Mammary epithelial cell (primary cell): ENCODE measurements at regions not wholly inside any gene's neighbourhood (a gene's known extent, or its start where the extent isn't known, plus 50 kb on each side); places are given as distances from the start of the nearest gene placed in this dataset.

Experiments
- CTCF ChIP-seq, 2 donors: IDR thresholded peaks in 1 of 2; conservative IDR thresholded peaks in 1 of 2; 2 replicates each; pipeline ENCODE4 v1.5.1; 2011 to 2012; ENCODE audit warnings: inconsistent platforms in 2 of 2, low read length in 2 of 2, mild to moderate bottlenecking in 2 of 2, control low read depth in 1 of 2, low read depth in 1 of 2; ENCODE audit not compliant: insufficient read depth in 1 of 2; ENCODE audit errors: extremely low read depth in 1 of 2
- EZH2 ChIP-seq: IDR thresholded peaks from 2 replicates; pipeline ENCODE4 v1.6.1; 2012; ENCODE audit warnings: low read length, inconsistent platforms, borderline replicate concordance

- TF ChIP-seq CTCF (conservative IDR thresholded peaks at IDR 0.05 in 1 of 2, IDR thresholded peaks at IDR 0.05 in 1 of 2; ENCODE audit: extremely low read depth in 1 of 2, insufficient read depth in 1 of 2, low read depth in 1 of 2, low read length in 2 of 2) (no peak), EZH2 (no peak)
Observed at GRCh38 chr6:15017261-15017660, 228.6 kb upstream of the JARID2 start.
